AG09309 (cell line): ENCODE measurements at regions not wholly inside any gene's neighbourhood (a gene's known extent, or its start where the extent isn't known, plus 50 kb on each side); places are given as distances from the start of the nearest gene placed in this dataset.

Experiments
- DNase-seq: peaks from one replicate; pipeline ENCODE4 v3.0.0-alpha.2; 2010; ENCODE audit warnings: low read depth
- H3K4me3 ChIP-seq: 2 replicates; pipeline ENCODE4 v1.5.1; 2011; ENCODE audit warnings: mild to moderate bottlenecking, low read depth, low read length, moderate library complexity; ENCODE audit not compliant: control insufficient read depth
- TF ChIP-seq, protein P1 (sequence below): IDR thresholded peaks from 2 replicates; pipeline ENCODE4 v1.5.1; 2011; ENCODE audit warnings: mild to moderate bottlenecking, low read depth, low read length, inconsistent platforms; ENCODE audit not compliant: insufficient read depth, control insufficient read depth; ENCODE audit errors: missing control alignments

DNA sequence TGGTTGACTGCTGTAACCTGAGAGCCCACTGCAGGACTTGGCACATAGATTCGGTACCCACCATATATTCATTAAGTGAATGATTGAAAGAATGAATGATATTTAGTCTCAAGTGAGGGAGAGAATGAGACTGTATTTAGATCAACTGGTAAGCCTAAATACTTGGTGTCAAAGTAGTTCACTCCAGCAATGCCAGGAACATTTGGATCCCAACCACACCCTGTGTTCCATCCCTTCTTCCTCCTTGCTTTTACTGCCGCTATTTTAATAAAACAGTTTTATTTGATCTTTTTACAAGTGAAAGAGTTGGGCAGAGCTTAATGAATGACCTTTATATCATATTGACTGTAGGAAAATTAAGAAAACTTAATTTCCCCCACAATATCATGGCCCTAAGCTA is 473.6 kb upstream of the CBLB start:
- no peak overlapping the region for H3K4me3 ChIP-seq
- TF ChIP-seq, protein P1, sequence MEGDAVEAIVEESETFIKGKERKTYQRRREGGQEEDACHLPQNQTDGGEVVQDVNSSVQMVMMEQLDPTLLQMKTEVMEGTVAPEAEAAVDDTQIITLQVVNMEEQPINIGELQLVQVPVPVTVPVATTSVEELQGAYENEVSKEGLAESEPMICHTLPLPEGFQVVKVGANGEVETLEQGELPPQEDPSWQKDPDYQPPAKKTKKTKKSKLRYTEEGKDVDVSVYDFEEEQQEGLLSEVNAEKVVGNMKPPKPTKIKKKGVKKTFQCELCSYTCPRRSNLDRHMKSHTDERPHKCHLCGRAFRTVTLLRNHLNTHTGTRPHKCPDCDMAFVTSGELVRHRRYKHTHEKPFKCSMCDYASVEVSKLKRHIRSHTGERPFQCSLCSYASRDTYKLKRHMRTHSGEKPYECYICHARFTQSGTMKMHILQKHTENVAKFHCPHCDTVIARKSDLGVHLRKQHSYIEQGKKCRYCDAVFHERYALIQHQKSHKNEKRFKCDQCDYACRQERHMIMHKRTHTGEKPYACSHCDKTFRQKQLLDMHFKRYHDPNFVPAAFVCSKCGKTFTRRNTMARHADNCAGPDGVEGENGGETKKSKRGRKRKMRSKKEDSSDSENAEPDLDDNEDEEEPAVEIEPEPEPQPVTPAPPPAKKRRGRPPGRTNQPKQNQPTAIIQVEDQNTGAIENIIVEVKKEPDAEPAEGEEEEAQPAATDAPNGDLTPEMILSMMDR: no peak
- no peak for DNase-seq

GRCh38 chr3:106343811-106344210 is 475.0 kb upstream of the CBLB start:
- no peak for DNase-seq
- TF ChIP-seq, protein P1: no peak
- H3K4me3 ChIP-seq: no peak overlapping the region

- no peak overlapping the region for H3K4me3 ChIP-seq
- TF ChIP-seq, protein P1: no peak
- peak; percentile 100 for DNase-seq
These were observed 476.7 kb upstream of the CBLB start for GRCh38 chr3:106345353-106346027.

- no peak overlapping the region for H3K4me3 ChIP-seq
- TF ChIP-seq, protein P1: no peak
- DNase-seq: no peak
These were observed 478.5 kb upstream of the CBLB start for GRCh38 chr3:106347350-106347749.

- DNase-seq: no peak
- H3K4me3 ChIP-seq: no peak overlapping the region
- TF ChIP-seq, protein P1: no peak
These were observed 479.4 kb upstream of the CBLB start for GRCh38 chr3:106348139-106348690.

DNA sequence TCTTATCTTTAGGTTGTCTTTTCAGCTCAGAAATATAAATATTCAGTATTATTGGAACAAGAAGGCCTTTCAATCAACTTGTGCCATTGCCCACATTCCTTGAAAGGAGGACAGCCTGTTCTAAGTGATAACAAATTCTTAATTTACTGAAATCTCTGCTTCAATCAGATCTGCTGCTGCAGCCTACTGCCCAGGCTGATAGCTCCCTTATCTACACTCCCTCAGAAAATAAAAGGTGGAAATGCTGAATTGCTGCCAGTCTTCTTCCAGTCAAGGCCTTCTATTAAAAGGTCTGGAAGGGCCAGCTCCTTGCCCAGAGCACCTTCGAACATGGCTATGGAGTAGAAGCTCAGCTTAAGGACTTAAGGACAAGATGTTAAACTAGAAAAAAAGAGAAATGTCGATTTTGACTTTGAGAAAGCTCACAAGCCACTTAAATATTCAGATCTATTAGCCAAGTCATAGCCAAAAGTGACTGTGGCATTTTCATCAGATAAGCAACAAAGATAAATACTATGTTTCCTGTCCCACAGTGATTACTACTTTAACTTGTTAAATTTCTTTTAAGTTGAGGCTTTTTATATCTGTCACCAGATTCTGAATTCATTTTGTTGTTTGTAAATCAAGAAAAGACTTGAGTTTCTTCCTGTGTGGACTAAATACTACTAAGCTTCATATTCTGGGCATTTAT is 480.5 kb upstream of the CBLB start:
- DNase-seq: no peak
- no peak overlapping the region for H3K4me3 ChIP-seq
- TF ChIP-seq, protein P1: no peak
